GM12874 (cell line): ENCODE measurements at regions not wholly inside any gene's neighbourhood (a gene's known extent, or its start where the extent isn't known, plus 50 kb on each side); places are given as distances from the start of the nearest gene placed in this dataset.

ENCODE experiments used
- TF ChIP-seq, protein P1 (sequence below): IDR thresholded peaks from 2 replicates; pipeline ENCODE4 v1.5.1; 2011; ENCODE audit warnings: low read depth, mild to moderate bottlenecking, control low read depth, low read length, moderate library complexity; ENCODE audit not compliant: insufficient read depth

GRCh38 chr5:2008851-2009629, 126.3 kb upstream of the IRX4 start:
- TF ChIP-seq, protein P1, sequence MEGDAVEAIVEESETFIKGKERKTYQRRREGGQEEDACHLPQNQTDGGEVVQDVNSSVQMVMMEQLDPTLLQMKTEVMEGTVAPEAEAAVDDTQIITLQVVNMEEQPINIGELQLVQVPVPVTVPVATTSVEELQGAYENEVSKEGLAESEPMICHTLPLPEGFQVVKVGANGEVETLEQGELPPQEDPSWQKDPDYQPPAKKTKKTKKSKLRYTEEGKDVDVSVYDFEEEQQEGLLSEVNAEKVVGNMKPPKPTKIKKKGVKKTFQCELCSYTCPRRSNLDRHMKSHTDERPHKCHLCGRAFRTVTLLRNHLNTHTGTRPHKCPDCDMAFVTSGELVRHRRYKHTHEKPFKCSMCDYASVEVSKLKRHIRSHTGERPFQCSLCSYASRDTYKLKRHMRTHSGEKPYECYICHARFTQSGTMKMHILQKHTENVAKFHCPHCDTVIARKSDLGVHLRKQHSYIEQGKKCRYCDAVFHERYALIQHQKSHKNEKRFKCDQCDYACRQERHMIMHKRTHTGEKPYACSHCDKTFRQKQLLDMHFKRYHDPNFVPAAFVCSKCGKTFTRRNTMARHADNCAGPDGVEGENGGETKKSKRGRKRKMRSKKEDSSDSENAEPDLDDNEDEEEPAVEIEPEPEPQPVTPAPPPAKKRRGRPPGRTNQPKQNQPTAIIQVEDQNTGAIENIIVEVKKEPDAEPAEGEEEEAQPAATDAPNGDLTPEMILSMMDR: no peak

DNA sequence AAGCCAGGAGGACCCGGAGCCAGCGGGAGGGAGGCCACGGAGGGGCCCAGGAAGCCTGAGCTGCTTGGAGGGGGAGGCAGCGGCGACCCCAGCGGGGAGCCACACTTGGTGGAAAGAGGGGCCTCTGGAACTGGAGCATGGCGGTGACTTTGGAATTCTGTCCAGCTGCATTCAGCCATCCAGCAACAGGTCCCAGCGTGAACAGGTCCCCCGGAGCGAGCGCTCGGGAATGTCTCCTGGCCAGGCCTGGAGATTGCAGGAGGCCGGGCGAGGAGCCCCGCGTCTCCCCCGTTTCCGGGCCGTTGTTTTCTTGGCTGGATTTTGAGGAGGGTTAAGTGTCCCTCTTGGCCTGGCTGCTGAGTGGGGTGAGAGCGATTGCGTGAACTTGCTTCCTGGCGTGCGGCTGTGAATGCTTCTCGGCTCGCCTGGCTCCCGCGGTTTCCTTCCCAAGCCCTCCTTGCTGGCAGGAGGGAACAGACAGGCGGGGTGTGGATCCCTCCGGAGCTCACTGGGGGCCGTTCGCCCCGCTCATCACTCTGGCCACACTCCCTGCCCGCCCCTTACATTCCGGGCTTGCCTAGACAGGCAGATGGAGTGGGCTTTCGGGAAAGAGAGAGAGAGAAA, 125.3 kb upstream of the IRX4 start:
- TF ChIP-seq, protein P1: no peak

- TF ChIP-seq, protein P1: no peak
These were observed 124.8 kb upstream of the IRX4 start for GRCh38 chr5:2007496-2007877.

- TF ChIP-seq, protein P1: no peak
These were observed 124.2 kb upstream of the IRX4 start for GRCh38 chr5:2006971-2007291.

DNA sequence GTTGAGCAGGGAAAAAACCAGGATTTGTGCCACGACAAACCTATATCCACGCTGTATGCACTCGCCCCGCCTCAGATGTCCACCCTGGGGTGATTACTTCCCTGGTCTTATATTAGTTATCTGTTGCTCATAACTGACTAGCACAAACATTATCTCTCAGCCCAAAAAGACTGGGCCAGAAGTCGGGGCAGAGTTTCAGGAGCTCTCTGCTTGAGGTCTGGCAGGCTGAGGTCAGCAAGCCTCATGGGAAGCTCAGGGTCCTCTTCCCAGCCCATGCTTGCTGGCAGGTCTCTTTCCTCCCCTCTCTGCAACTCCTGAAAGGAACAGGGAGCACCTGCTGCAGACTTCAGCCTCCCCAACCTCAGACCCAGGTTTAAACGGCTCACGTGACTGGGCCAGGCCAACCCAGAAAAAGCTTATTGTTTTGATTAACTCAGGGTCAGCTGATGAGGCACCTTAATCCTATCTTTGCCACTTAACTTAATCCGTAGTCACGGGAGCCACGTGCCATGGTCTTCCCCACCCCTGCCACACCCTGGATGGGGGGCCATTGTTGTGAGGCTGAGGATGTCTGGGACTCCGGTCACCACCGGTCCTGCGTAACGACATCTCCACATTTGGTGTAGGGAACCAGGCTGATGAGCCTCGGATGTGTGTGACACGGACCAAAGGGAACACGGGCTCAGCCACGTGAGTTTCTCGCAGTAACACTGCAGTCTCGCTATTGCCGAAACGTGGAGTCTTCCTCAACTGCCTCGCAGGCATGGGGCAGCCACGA, 123.7 kb upstream of the IRX4 start:
- TF ChIP-seq, protein P1: no peak

DNA sequence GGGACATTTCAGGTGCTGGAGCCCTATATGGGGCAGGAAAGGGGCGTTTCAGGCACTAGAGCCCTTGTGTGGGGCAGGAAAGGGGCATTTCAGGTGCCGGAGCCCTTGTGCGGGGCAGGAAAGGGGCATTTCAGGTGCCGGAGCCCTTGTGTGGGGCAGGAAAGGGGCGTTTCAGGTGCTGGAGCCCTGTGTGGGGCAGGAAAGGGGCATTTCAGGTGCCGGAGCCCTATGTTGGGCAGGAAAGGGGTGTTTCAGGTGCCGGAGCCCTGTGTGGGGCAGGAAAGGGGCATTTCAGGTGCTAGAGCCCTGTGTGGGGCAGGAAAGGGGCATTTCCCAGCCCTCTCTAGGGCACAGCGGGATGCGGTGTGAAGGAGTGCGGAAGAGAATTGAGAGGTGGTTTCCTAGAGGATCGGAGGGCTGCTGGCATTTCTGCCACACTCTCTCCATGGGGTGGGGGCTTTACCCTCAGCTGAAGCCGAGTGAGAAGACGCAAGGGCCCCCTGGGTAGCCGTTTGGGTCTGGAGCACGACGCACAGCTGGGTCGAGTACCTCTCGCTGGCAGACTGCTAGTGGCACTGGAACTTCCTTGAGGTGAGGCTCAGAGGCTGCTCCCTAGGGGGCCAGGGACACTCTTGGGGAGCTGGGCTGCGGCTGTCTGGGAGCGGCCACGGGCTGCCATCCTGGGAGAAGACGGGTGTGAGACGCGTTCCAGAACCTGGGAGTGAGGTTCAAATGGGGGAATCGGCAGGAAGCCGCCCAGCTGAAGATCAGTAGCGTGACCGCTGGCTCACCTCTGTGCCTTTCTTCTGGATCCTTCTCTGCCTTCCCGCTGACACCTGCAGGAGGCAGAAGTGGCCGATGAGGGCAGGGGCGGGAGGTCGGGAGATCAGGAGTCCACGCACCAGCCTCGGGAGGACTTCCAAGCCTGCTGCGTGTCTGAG, 122.6 kb upstream of the IRX4 start:
- TF ChIP-seq, protein P1: no peak
